Endodermal cell (in vitro differentiated cells): ENCODE measurements at regions not wholly inside any gene's neighbourhood (a gene's known extent, or its start where the extent isn't known, plus 50 kb on each side); places are given as distances from the start of the nearest gene placed in this dataset.

ENCODE experiments used
- DNase-seq: peaks from one replicate; pipeline ENCODE4 v3.0.0-alpha.2; 2017
- H3K27ac ChIP-seq: 2 replicates; pipeline ENCODE4 v1.5.1; 2013; ENCODE audit warnings: mild to moderate bottlenecking, low read depth, low read length, moderate library complexity
- H3K27me3 ChIP-seq: 2 replicates; pipeline ENCODE4 v1.6.1; 2013; ENCODE audit warnings: mild to moderate bottlenecking, low read length, moderate library complexity; ENCODE audit not compliant: insufficient read depth, control insufficient read depth, poor library complexity, severe bottlenecking
- H3K36me3 ChIP-seq: 2 replicates; pipeline ENCODE4 v1.7.0; 2013; ENCODE audit warnings: mild to moderate bottlenecking, low read length, moderate library complexity; ENCODE audit not compliant: control insufficient read depth, insufficient read depth
- H3K4me1 ChIP-seq: one replicate; pipeline ENCODE4 v1.7.0; 2013; ENCODE audit warnings: low read length; ENCODE audit not compliant: control insufficient read depth, insufficient read depth
- H3K4me3 ChIP-seq: 2 replicates; pipeline ENCODE4 v1.5.1; 2013; ENCODE audit warnings: mild to moderate bottlenecking, low read length, moderate library complexity
- H3K9ac ChIP-seq: 2 replicates; pipeline ENCODE4 v1.6.1; 2013; ENCODE audit warnings: mild to moderate bottlenecking, low read length, moderate library complexity; ENCODE audit not compliant: poor library complexity, severe bottlenecking; ENCODE audit errors: extremely low read depth
- H3K9me3 ChIP-seq: 2 replicates; pipeline ENCODE4 v1.6.1; 2013; ENCODE audit warnings: mild to moderate bottlenecking, low read length, moderate library complexity; ENCODE audit not compliant: control insufficient read depth
- H3K27ac Mint-ChIP-seq: 2 replicates; pipeline ENCODE4 v1.8.0; 2020; ENCODE audit warnings: mixed read lengths
- H3K27me3 Mint-ChIP-seq: 2 replicates; pipeline ENCODE4 v1.8.0; 2021; ENCODE audit warnings: mild to moderate bottlenecking, mixed read lengths; ENCODE audit not compliant: insufficient read depth
- H3K36me3 Mint-ChIP-seq: 2 replicates; pipeline ENCODE4 v1.8.0; 2020; ENCODE audit warnings: low read depth, mixed read lengths
- H3K4me1 Mint-ChIP-seq: 2 replicates; pipeline ENCODE4 v1.8.0; 2020; ENCODE audit warnings: mixed read lengths
- H3K4me3 Mint-ChIP-seq: 2 replicates; pipeline ENCODE4 v1.8.0; 2020; ENCODE audit warnings: mild to moderate bottlenecking, moderate library complexity, mixed read lengths
- H3K9me3 Mint-ChIP-seq: 2 replicates; pipeline ENCODE4 v1.8.0; 2020; ENCODE audit warnings: mild to moderate bottlenecking, mixed read lengths
- WGBS, 2 experiments: methylation state at CpG; one replicate each; pipeline versions ENCODE4 v1.1.5 to v1.1.7; 2013; ENCODE audit warnings: missing lambda C conversion rate in 2 of 2, mixed read lengths in 1 of 2; ENCODE audit not compliant: insufficient coverage in 1 of 2, insufficient read length in 1 of 2; 5-methylcytosine and 5-hydroxymethylcytosine counted together
- TF ChIP-seq, protein P1 (sequence below): fragments of 200-600 bp; sonication (generic); conservative IDR thresholded peaks from 2 replicates; pipeline ENCODE4 v1.5.0; 2021; ENCODE audit warnings: antibody characterized with exemption, mild to moderate bottlenecking

GRCh38 chr5:73268826-73269225 is 95.8 kb downstream of the TMEM174 start:
- H3K27me3 Mint-ChIP-seq, result peaks cover 28% of the 10 kb centered on the region
- no peak overlapping the region for H3K4me3 Mint-ChIP-seq
- H3K4me1 Mint-ChIP-seq, result peaks cover 4% of the 10 kb centered on the region
- H3K9me3 Mint-ChIP-seq, result no peaks in the 10 kb centered on the region
- no peaks in the 10 kb centered on the region for H3K36me3 ChIP-seq
- H3K36me3 Mint-ChIP-seq, result no peaks in the 10 kb centered on the region
- H3K4me3 ChIP-seq, result no peak overlapping the region
- DNase-seq, result no peak
- WGBS, 2 experiments, result 95 to 99% methylated on average over 2 of the region's 2 CpGs
- H3K27ac Mint-ChIP-seq, result no peak overlapping the region
- peaks cover 6% of the 10 kb centered on the region for H3K27me3 ChIP-seq
- no peaks in the 10 kb centered on the region for H3K4me1 ChIP-seq
- no peaks in the 10 kb centered on the region for H3K9me3 ChIP-seq
- H3K27ac ChIP-seq, result no peak overlapping the region
- no peak overlapping the region for H3K9ac ChIP-seq
- TF ChIP-seq, protein P1, sequence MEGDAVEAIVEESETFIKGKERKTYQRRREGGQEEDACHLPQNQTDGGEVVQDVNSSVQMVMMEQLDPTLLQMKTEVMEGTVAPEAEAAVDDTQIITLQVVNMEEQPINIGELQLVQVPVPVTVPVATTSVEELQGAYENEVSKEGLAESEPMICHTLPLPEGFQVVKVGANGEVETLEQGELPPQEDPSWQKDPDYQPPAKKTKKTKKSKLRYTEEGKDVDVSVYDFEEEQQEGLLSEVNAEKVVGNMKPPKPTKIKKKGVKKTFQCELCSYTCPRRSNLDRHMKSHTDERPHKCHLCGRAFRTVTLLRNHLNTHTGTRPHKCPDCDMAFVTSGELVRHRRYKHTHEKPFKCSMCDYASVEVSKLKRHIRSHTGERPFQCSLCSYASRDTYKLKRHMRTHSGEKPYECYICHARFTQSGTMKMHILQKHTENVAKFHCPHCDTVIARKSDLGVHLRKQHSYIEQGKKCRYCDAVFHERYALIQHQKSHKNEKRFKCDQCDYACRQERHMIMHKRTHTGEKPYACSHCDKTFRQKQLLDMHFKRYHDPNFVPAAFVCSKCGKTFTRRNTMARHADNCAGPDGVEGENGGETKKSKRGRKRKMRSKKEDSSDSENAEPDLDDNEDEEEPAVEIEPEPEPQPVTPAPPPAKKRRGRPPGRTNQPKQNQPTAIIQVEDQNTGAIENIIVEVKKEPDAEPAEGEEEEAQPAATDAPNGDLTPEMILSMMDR, result no peak

DNA sequence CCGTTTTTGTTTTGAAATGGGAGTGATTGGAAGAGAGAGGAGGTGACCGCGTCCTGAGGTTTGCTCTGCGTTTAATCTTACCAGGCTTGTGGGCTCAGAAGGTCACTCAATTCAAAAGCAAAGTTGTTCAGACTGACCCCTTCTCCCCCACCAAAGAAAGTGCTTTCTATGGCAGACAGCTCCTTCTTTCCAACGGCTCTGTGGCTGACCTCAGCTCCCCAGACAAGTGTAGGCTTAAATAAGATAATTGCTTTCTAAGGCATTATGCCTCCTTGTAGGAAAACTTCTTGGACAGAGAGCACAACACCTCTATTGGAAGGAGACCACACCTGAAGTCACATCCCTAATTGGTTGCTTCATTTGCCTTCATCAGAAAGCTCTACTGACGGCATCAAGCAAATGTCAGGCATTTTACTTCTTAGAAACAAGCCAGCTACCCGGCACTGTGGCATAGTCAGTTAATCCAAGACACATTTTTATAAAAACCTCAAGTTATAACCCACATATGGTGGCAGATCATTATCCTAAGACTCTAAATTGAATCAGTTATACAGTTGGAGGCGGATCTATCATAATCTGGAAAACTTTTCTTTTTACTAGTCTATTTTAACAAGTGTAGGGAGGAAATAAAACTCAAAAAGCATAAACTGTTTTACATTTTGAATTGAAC is 94.9 kb downstream of the TMEM174 start:
- H3K36me3 ChIP-seq, result no peaks in the 10 kb centered on the region
- Mint-ChIP-seq H3K4me3 (no peak overlapping the region), H3K36me3 (no peaks in the 10 kb centered on the region), H3K27ac (no peak overlapping the region), H3K4me1 (no peaks in the 10 kb centered on the region), H3K9me3 (no peaks in the 10 kb centered on the region), H3K27me3 (peaks cover 23% of the 10 kb centered on the region)
- TF ChIP-seq, protein P1, result no peak
- H3K4me1 ChIP-seq, result no peaks in the 10 kb centered on the region
- H3K4me3 ChIP-seq, result no peak overlapping the region
- 71 to 84% methylated on average over 2 to 8 of the region's 8 CpGs for WGBS, 2 experiments
- no peak overlapping the region for H3K9ac ChIP-seq
- H3K9me3 ChIP-seq, result no peaks in the 10 kb centered on the region
- no peak for DNase-seq
- peak overlapping the region; percentile 10 for H3K27ac ChIP-seq
- H3K27me3 ChIP-seq, result peaks cover 6% of the 10 kb centered on the region

DNA sequence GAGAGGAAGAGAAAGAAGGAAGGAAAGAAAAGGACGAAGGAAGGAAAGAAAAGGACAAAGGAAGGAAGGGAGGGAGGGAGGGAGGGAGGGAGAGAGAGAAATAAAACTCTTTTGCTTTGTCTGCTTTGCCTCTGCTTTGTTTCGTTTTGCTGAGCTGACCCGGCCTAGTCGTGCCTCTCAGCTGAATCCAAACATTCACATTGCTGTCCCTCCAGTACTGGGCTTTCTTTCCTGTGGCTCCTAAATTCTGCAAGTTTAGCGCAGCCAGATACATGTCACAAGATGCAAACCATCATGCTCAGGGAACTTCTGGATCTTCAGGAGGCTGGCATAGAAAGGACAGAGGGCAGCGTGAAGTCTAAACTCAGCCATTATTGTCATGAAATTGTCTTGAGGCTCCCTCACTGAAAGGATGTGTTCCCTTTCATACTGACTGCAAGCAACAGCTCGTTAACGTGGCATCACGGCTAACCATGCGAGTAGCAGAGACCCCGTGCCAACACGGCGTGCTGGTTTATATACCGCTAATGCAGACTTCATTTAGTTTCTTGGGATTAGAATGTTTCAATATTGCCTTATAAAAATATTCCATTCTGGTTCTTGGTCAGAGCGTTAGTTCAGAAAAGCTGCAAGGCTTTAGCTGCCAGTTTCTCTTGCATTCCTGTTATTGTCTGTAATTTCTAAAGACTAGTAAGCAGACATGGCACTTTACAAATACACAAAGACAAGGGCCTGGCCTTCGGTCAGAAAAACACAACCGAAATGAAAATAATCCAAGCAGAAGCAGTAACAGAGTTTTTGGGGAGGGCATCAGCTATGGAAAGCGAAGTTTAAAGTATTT is 94.2 kb downstream of the TMEM174 start:
- Mint-ChIP-seq H3K36me3 (no peaks in the 10 kb centered on the region), H3K27me3 (peaks cover 25% of the 10 kb centered on the region), H3K4me3 (no peak overlapping the region), H3K27ac (no peak overlapping the region), H3K9me3 (no peaks in the 10 kb centered on the region), H3K4me1 (no peaks in the 10 kb centered on the region)
- no peak overlapping the region for H3K9ac ChIP-seq
- 58 to 65% methylated on average over 11 to 18 of the region's 18 CpGs for whole genome bisulfite sequencing, 2 experiments
- H3K4me1 ChIP-seq, result no peaks in the 10 kb centered on the region
- no peaks in the 10 kb centered on the region for H3K9me3 ChIP-seq
- H3K4me3 ChIP-seq, result no peak overlapping the region
- H3K36me3 ChIP-seq, result no peaks in the 10 kb centered on the region
- DNase-seq, result no peak
- peak overlapping the region; percentile 10 for H3K27ac ChIP-seq
- TF ChIP-seq, protein P1, result no peak
- H3K27me3 ChIP-seq, result peaks cover 6% of the 10 kb centered on the region
